Tibial artery (tissue), 4 donors: ENCODE measurements at regions not wholly inside any gene's neighbourhood (a gene's known extent, or its start where the extent isn't known, plus 50 kb on each side); places are given as distances from the start of the nearest gene placed in this dataset.

Source experiments
- DNase-seq, 2 donors: peaks; one replicate each; pipeline ENCODE4 v3.0.0-alpha.2; 2019
- H3K27ac ChIP-seq, 2 donors: fragments of 200-600 bp; sonication (generic) in 1 of 2; 1 replicate in 1 of 2; 2 replicates in 1 of 2; pipeline ENCODE4 v1.5.1; 2018 to 2019; ENCODE audit warnings: mild to moderate bottlenecking in 1 of 2
- H3K27me3 ChIP-seq, 2 donors: fragments of 200-600 bp; sonication (generic) in 1 of 2; one replicate each; pipeline versions ENCODE4 v1.5.1 to v1.6.0; 2016 to 2019
- H3K36me3 ChIP-seq, 3 donors: fragments of 200-600 bp; sonication (generic) in 2 of 3; one replicate each; pipeline ENCODE4 v1.5.1; 2016 to 2019; ENCODE audit warnings: mild to moderate bottlenecking in 2 of 3
- H3K4me1 ChIP-seq, 4 donors: fragments of 200-600 bp; sonication (generic) in 2 of 4; 1 replicate in 3 of 4; 2 replicates in 1 of 4; pipeline ENCODE4 v1.5.1; 2016 to 2019
- H3K4me3 ChIP-seq, 2 donors: fragments of 200-600 bp; sonication (generic) in 1 of 2; 1 replicate in 1 of 2; 2 replicates in 1 of 2; pipeline ENCODE4 v1.5.1; 2018 to 2019; ENCODE audit warnings: mild to moderate bottlenecking in 2 of 2
- H3K9me3 ChIP-seq, 3 donors: fragments of 200-600 bp; sonication (generic) in 1 of 3; one replicate each; pipeline ENCODE4 v1.5.1; 2016 to 2019
- intact Hi-C: fragments of 100-400 bp; cut with DNase I; formaldehyde crosslinking; loops from one replicate; pipeline ENCODE4 v1.15.0; 2023; ENCODE audit warnings: low total_unique reads
- TF ChIP-seq, protein P1 (sequence below), 2 experiments: fragments of 200-600 bp in 1 of 2; fragments of 450-650 bp in 1 of 2; IDR thresholded peaks; one replicate each; pipeline ENCODE4 v1.5.1; 2017 to 2019; ENCODE audit warnings: antibody characterized with exemption in 2 of 2, mild to moderate bottlenecking in 1 of 2, moderate library complexity in 1 of 2

DNA sequence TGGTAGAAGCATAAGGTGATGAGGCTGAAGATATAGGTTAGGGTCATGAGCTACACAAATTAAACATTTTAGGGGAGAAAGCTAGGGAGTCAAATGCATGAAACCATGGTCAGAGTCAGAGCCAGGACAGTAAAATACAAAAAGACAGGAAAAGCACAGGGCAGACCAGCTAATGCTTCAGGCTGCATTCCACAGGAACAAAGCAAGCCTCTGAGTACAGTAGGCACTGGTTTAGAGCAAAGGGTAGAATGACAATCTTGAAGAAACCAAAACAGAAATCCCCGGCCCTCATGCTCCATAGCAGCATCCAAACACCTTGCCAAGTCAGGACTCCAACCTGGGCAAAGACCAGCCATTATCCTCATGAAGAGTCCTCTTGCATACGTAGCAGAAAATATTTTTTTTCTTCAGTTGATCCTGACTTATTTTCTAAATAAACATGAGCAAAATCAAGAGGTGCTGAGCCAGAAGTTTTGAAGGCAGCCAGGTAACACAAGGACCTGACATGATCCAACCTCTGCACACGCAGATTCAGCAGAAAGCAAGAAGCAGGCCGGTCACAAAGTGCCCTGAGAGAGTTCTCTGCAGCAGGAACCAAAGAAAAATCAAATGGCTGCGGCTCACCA lies 273.1 kb downstream of the TTLL7 start:
- no peak for DNase-seq
- intact Hi-C loops, result no loop called here
- Histone ChIP-seq H3K4me1 (no peaks in the 10 kb centered on the region), H3K9me3 (no peaks in the 10 kb centered on the region), H3K36me3 (no peaks in the 10 kb centered on the region), H3K27me3 (no peaks in the 10 kb centered on the region), H3K27ac (no peak overlapping the region), H3K4me3 (no peak overlapping the region)
- TF ChIP-seq, protein P1, sequence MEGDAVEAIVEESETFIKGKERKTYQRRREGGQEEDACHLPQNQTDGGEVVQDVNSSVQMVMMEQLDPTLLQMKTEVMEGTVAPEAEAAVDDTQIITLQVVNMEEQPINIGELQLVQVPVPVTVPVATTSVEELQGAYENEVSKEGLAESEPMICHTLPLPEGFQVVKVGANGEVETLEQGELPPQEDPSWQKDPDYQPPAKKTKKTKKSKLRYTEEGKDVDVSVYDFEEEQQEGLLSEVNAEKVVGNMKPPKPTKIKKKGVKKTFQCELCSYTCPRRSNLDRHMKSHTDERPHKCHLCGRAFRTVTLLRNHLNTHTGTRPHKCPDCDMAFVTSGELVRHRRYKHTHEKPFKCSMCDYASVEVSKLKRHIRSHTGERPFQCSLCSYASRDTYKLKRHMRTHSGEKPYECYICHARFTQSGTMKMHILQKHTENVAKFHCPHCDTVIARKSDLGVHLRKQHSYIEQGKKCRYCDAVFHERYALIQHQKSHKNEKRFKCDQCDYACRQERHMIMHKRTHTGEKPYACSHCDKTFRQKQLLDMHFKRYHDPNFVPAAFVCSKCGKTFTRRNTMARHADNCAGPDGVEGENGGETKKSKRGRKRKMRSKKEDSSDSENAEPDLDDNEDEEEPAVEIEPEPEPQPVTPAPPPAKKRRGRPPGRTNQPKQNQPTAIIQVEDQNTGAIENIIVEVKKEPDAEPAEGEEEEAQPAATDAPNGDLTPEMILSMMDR (IDR thresholded peaks at IDR 0.05), result no peak

DNA sequence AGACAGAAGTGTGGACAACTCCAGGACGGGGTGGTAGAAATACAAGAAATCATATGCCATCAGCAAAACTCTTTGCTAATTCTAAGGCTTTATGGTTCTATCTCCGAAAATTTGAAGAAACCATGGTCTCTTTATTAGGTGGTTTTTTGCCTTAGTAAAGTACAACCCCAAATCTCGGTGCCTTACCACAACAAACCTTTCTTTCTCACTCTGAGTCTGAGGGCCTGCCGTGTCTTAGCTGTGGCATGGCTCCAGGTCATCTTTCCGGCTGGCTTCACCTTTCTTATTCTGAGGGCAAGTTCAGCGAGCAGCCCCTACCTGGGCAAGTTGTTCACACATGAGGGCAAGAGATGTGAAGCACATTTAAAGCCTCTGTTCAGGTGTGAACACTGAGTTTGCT lies 280.6 kb downstream of the TTLL7 start:
- Histone ChIP-seq H3K9me3 (no peaks in the 10 kb centered on the region), H3K4me3 (no peak overlapping the region), H3K4me1 (no peaks in the 10 kb centered on the region), H3K27me3 (no peaks in the 10 kb centered on the region), H3K27ac (no peak overlapping the region), H3K36me3 (no peaks in the 10 kb centered on the region)
- no peak for DNase-seq
- TF ChIP-seq, protein P1 (IDR thresholded peaks at IDR 0.05), result no peak
- intact Hi-C loops, result no loop called here

DNA sequence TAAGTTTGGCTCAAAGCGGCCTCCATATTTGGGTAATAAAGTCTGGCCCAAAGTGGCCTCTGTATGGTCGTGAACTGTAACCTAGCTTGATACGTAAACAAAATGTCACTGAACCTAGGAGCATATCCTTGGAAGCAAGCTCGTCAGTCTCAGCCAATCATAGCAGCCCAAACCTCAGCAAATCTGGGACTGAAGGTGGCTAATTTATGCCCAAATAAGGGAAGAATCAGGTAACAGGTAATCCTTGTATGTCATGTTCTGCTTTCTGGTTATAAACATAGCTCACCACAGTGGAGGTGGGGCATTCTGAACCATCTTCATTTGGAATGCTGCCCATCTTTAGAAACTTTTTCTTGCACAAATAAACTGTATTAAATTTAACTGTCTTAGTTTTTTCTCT lies 281.1 kb downstream of the TTLL7 start:
- Histone ChIP-seq H3K4me1 (no peaks in the 10 kb centered on the region), H3K27me3 (no peaks in the 10 kb centered on the region), H3K36me3 (no peaks in the 10 kb centered on the region), H3K9me3 (no peaks in the 10 kb centered on the region), H3K27ac (no peak overlapping the region), H3K4me3 (no peak overlapping the region)
- DNase-seq, result no peak
- intact Hi-C loops, result no loop called here
- TF ChIP-seq, protein P1 (IDR thresholded peaks at IDR 0.05), result no peak

DNA sequence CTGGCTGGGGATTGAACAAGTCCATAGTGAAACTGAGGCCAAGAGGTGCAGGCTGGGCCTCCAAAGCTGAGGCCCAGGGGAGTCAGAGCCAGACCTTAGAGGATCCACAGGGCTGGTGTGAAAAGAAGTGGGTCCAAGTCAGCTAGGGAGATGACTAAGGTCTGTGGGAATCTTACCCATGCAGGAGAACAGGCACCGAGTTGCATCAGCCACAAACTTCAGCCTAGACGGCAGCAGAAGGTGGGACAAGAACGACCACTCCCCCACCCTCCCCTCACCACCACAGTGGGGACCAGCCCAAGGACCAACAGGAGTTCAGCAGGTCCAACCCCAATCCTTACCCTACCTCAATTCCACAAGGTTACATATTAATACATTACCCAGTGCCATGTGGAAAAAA lies 282.3 kb downstream of the TTLL7 start:
- Histone ChIP-seq H3K27ac (no peak overlapping the region), H3K4me3 (no peak overlapping the region), H3K9me3 (no peaks in the 10 kb centered on the region), H3K36me3 (no peaks in the 10 kb centered on the region), H3K27me3 (no peaks in the 10 kb centered on the region), H3K4me1 (no peaks in the 10 kb centered on the region)
- intact Hi-C loops, result no loop called here
- TF ChIP-seq, protein P1 (IDR thresholded peaks at IDR 0.05), result no peak
- DNase-seq, result no peak

DNA sequence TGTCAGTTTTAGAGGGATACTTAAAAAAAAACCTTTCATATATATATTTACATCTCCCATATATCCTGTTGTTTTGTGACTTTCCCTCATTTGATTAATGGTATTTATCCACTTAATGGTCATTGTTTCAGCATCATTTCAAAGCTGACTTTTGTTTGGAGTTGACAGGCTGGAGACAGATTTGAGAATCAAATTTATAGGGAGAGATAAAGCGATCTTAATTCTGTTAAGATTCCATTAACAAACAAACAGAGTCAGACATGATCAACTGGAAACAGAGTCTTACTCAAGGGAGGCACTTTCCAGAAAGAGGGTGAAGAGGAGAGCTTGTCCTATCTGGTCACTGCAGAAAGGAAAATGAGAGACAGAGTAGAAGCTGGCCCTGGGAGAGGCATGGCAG lies 283.4 kb downstream of the TTLL7 start:
- Histone ChIP-seq H3K27ac (no peak overlapping the region), H3K36me3 (no peaks in the 10 kb centered on the region), H3K27me3 (no peaks in the 10 kb centered on the region), H3K4me1 (no peaks in the 10 kb centered on the region), H3K4me3 (no peak overlapping the region), H3K9me3 (no peaks in the 10 kb centered on the region)
- intact Hi-C loops, result no loop called here
- TF ChIP-seq, protein P1 (IDR thresholded peaks at IDR 0.05), result no peak
- no peak for DNase-seq

DNA sequence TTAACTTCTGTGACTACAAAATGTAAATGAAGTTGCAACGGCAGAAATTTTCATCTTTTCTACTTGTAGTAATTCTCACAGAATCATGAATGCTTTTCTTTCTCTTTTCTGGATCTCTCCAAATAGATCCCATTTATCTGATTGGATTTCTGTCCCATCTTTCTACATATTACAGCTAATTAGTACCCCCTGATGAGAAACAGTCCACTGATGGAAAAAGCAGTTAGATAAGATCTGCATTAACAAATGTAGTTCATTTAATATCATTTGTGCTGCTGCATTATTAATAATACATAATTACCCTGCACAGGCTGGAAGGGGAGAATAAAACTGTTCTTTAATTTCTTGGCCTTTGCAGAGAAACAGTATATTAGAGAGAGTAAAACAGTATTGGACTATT lies 289.3 kb downstream of the TTLL7 start:
- intact Hi-C loops, result no loop called here
- no peaks in the 10 kb centered on the region for H3K27me3 ChIP-seq
- no peaks in the 10 kb centered on the region for H3K36me3 ChIP-seq

More for the DNA sequence above, 289.3 kb downstream of the TTLL7 start:
- Histone ChIP-seq H3K4me1 (no peaks in the 10 kb centered on the region), H3K9me3 (no peaks in the 10 kb centered on the region), H3K27ac (no peak overlapping the region), H3K4me3 (no peak overlapping the region)
- TF ChIP-seq, protein P1 (IDR thresholded peaks at IDR 0.05), result no peak
- DNase-seq, result no peak
